ENCODE measurements at regions not wholly inside any gene's neighbourhood (a gene's known extent, or its start where the extent isn't known, plus 50 kb on each side); places are given as distances from the start of the nearest gene placed in this dataset.

DNA sequence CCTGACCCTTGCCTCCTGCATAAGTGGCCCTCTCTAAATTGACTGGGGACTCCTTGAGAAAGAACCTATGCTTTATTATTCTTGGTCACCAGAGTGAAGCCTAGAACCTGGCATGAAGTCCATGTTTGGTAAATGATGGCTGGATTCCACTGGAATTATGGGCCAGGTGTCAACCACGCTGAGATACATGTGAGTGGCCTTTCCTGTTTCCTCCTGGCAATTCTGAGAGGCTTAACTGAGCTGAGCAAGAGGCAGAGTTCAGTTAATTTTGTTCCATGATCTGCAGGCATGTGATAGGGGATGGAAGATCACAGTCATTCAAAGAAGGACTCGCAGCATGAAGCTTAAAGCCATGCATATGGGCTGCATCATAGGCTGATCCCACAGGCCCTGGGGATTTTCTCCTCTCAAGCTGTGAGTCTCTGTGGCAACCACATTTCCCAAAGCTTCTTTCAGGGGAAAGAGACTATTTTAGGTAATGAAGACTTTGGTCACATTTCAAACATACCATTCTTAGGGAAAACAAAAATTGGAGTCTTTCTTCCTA is 69.4 kb upstream of the CLNK start:
- Mint-ChIP-seq H3K9me3 (ENCODE audit: low read depth) (no peaks in the 10 kb centered on the region), H3K27me3 (no peaks in the 10 kb centered on the region), H3K4me1 (ENCODE audit: low read depth) (no peaks in the 10 kb centered on the region), H3K4me3 (ENCODE audit: low read depth) (no peak overlapping the region), H3K36me3 (ENCODE audit: insufficient read depth) (no peaks in the 10 kb centered on the region), H3K27ac (no peak overlapping the region)
- no peak for DNase-seq (ENCODE audit: low spot score, unreplicated experiment)
- TF ChIP-seq, protein P1, sequence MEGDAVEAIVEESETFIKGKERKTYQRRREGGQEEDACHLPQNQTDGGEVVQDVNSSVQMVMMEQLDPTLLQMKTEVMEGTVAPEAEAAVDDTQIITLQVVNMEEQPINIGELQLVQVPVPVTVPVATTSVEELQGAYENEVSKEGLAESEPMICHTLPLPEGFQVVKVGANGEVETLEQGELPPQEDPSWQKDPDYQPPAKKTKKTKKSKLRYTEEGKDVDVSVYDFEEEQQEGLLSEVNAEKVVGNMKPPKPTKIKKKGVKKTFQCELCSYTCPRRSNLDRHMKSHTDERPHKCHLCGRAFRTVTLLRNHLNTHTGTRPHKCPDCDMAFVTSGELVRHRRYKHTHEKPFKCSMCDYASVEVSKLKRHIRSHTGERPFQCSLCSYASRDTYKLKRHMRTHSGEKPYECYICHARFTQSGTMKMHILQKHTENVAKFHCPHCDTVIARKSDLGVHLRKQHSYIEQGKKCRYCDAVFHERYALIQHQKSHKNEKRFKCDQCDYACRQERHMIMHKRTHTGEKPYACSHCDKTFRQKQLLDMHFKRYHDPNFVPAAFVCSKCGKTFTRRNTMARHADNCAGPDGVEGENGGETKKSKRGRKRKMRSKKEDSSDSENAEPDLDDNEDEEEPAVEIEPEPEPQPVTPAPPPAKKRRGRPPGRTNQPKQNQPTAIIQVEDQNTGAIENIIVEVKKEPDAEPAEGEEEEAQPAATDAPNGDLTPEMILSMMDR (IDR thresholded peaks at IDR 0.05; ENCODE audit: unreplicated experiment): no peak

GRCh38 chr4:10753336-10753735 is 68.8 kb upstream of the CLNK start:
- no peak overlapping the region for H3K27ac Mint-ChIP-seq
- peaks cover 3% of the 10 kb centered on the region for H3K9me3 Mint-ChIP-seq (ENCODE audit: low read depth)
- H3K27me3 Mint-ChIP-seq: no peaks in the 10 kb centered on the region
- H3K4me1 Mint-ChIP-seq (ENCODE audit: low read depth): no peaks in the 10 kb centered on the region
- no peak overlapping the region for H3K4me3 Mint-ChIP-seq (ENCODE audit: low read depth)
- TF ChIP-seq, protein P1 (IDR thresholded peaks at IDR 0.05; ENCODE audit: unreplicated experiment): no peak
- DNase-seq (ENCODE audit: low spot score, unreplicated experiment): no peak
- H3K36me3 Mint-ChIP-seq (ENCODE audit: insufficient read depth): no peaks in the 10 kb centered on the region

- TF ChIP-seq, protein P1 (IDR thresholded peaks at IDR 0.05; ENCODE audit: unreplicated experiment): no peak
- no peak for DNase-seq (ENCODE audit: low spot score, unreplicated experiment)
- peaks cover 3% of the 10 kb centered on the region for H3K9me3 Mint-ChIP-seq (ENCODE audit: low read depth)
- H3K36me3 Mint-ChIP-seq (ENCODE audit: insufficient read depth): no peaks in the 10 kb centered on the region
- no peak overlapping the region for H3K27ac Mint-ChIP-seq
- H3K4me1 Mint-ChIP-seq (ENCODE audit: low read depth): no peaks in the 10 kb centered on the region
- H3K4me3 Mint-ChIP-seq (ENCODE audit: low read depth): no peak overlapping the region
- H3K27me3 Mint-ChIP-seq: no peaks in the 10 kb centered on the region
These were observed 66.1 kb upstream of the CLNK start for GRCh38 chr4:10750714-10751113.

DNA sequence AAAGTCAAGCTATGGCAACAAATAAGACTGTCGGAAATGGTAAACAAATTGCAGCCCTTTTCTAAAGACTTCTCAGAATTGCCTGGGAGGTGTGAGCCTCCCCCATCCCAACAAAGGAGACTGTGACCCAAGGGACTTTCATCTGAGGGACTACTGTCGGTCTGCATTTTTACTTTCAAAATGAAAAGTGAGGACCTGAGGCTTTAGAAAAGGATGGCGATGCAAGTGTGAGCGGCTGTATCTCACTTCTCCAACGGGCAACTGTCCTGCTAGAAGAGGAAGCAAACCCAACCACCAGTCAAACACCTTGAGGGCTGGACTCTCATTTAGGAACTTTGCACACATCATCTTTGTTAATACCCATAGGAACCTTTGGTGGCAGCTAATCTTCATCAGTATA is 62.6 kb upstream of the CLNK start:
- Mint-ChIP-seq H3K36me3 (ENCODE audit: insufficient read depth) (no peaks in the 10 kb centered on the region), H3K27ac (no peak overlapping the region), H3K9me3 (ENCODE audit: low read depth) (peaks cover 3% of the 10 kb centered on the region), H3K4me3 (ENCODE audit: low read depth) (no peak overlapping the region), H3K4me1 (ENCODE audit: low read depth) (no peaks in the 10 kb centered on the region), H3K27me3 (no peaks in the 10 kb centered on the region)
- TF ChIP-seq, protein P1 (IDR thresholded peaks at IDR 0.05; ENCODE audit: unreplicated experiment): no peak
- DNase-seq (ENCODE audit: low spot score, unreplicated experiment): no peak

GRCh38 chr4:10746371-10747171 is 62.0 kb upstream of the CLNK start:
- Mint-ChIP-seq H3K9me3 (ENCODE audit: low read depth) (peaks cover 3% of the 10 kb centered on the region), H3K36me3 (ENCODE audit: insufficient read depth) (no peaks in the 10 kb centered on the region), H3K4me1 (ENCODE audit: low read depth) (no peaks in the 10 kb centered on the region), H3K27me3 (no peaks in the 10 kb centered on the region), H3K27ac (no peak overlapping the region), H3K4me3 (ENCODE audit: low read depth) (no peak overlapping the region)
- TF ChIP-seq, protein P1 (IDR thresholded peaks at IDR 0.05; ENCODE audit: unreplicated experiment): no peak
- DNase-seq (ENCODE audit: low spot score, unreplicated experiment): no peak

Data from progenitor cell of endocrine pancreas (in vitro differentiated cells).